GM12878 (cell line): ENCODE measurements at regions not wholly inside any gene's neighbourhood (a gene's known extent, or its start where the extent isn't known, plus 50 kb on each side); places are given as distances from the start of the nearest gene placed in this dataset.

ENCODE experiments used
- ATAC-seq: fragments of 200-7000 bp; cut with Tn5 transposase; 3 replicates; pipeline ENCODE4 v1.9.1; 2020; ENCODE audit warnings: mild to moderate bottlenecking, moderate library complexity
- BruUV-seq: library from RNA; stranded (reverse); fragments of 400-500 nt; replicated peaks from 2 replicates; lab custom pipeline; 2021; lab: Mats Ljungman, UMichigan
- CTCF ChIA-PET: fragments of 300-600 bp; sonication (Branson Sonifier 250); formaldehyde crosslinking; extraction: SDS; loops from one replicate; lab custom pipeline; 2021; ENCODE audit warnings: inconsistent platforms; lab: Yijun Ruan, JAX
- POLR2A ChIA-PET: fragments of 350-600 bp; formaldehyde crosslinking; extraction: SDS; loops from one replicate; lab custom pipeline; 2021; ENCODE audit warnings: inconsistent platforms; lab: Charles Lee
- RAD21 ChIA-PET: fragments of 300-600 bp; sonication (Branson Sonifier 250); formaldehyde crosslinking; loops from one replicate; lab custom pipeline; 2023; ENCODE audit warnings: antibody characterized with exemption; ENCODE audit not compliant: unreplicated experiment; lab: Charles Lee
- SMC1A ChIA-PET: fragments of 300-600 bp; sonication (Branson Sonifier 250); formaldehyde crosslinking; loops from one replicate; lab custom pipeline; 2023; ENCODE audit not compliant: unreplicated experiment, uncharacterized antibody; lab: Charles Lee
- DNase-seq: peaks from one replicate; pipeline ENCODE4 v3.0.0-alpha.2; 2011; ENCODE audit warnings: low read depth, low spot score
- FAIRE-seq: peaks from 3 replicates; lab custom pipeline; 2011; peaks lifted over from hg19 to GRCh38; lab: Jason Lieb, UNC
- H2AFZ ChIP-seq: 2 replicates; pipeline ENCODE4 v1.6.0; 2011; ENCODE audit warnings: low read depth, low read length, control low read depth; ENCODE audit not compliant: control insufficient read depth
- H3K27ac ChIP-seq: 2 replicates; pipeline ENCODE4 v1.5.1; 2011; ENCODE audit warnings: control low read depth; ENCODE audit not compliant: control insufficient read depth, insufficient read depth
- H3K27me3 ChIP-seq, 2 experiments: replicated peaks in 1 of 2; 2 replicates each; pipeline versions ENCODE4 v1.6.0 to v1.6.1; 2011; ENCODE audit warnings: low read length in 1 of 2; ENCODE audit not compliant: control insufficient read depth in 2 of 2, insufficient read depth in 2 of 2
- H3K36me3 ChIP-seq, 2 experiments: 2 replicates each; pipeline ENCODE4 v1.5.1; 2011; ENCODE audit warnings: low read length in 1 of 2; ENCODE audit not compliant: control insufficient read depth in 2 of 2, insufficient read depth in 2 of 2
- H3K4me1 ChIP-seq: 2 replicates; pipeline ENCODE4 v1.6.1; 2011; ENCODE audit warnings: mild to moderate bottlenecking, low read length, moderate library complexity, mixed read lengths; ENCODE audit not compliant: control insufficient read depth, insufficient read depth
- H3K4me2 ChIP-seq: 2 replicates; pipeline ENCODE4 v1.6.0; 2011; ENCODE audit warnings: control low read depth; ENCODE audit not compliant: control insufficient read depth, insufficient read depth
- H3K4me3 ChIP-seq: fragments of 200-600 bp; sonication (generic); 2 replicates; pipeline ENCODE4 v1.5.1; 2016
- H3K79me2 ChIP-seq: 2 replicates; pipeline ENCODE4 v1.6.0; 2011; ENCODE audit warnings: low read length; ENCODE audit not compliant: control insufficient read depth, insufficient read depth
- H3K9ac ChIP-seq: 2 replicates; pipeline ENCODE4 v1.8.0; 2011; ENCODE audit warnings: low read length, control low read depth, mixed read lengths; ENCODE audit not compliant: control insufficient read depth, insufficient read depth
- H3K9me3 ChIP-seq: replicated peaks from 3 replicates; pipeline ENCODE4 v1.5.1; 2011; ENCODE audit warnings: mild to moderate bottlenecking, low read length; ENCODE audit not compliant: control insufficient read depth, insufficient read depth
- H4K20me1 ChIP-seq: 2 replicates; pipeline ENCODE4 v1.6.0; 2011; ENCODE audit not compliant: control insufficient read depth, insufficient read depth
- BCL11A ChIP-seq: IDR thresholded peaks from 2 replicates; pipeline ENCODE4 v1.6.1; 2011; ENCODE audit warnings: low read depth, low read length
- BCL3 ChIP-seq: IDR thresholded peaks from 2 replicates; pipeline ENCODE4 v1.6.1; 2011; ENCODE audit warnings: borderline replicate concordance, low read depth, mild to moderate bottlenecking, moderate library complexity, low read length; ENCODE audit not compliant: insufficient read depth, poor library complexity, severe bottlenecking
- CBFB ChIP-seq: IDR thresholded peaks from 2 replicates; pipeline ENCODE4 v1.6.1; 2016; ENCODE audit warnings: antibody characterized with exemption, low read depth
- CHD4 ChIP-seq: fragments of 200-600 bp; sonication (generic); IDR thresholded peaks from 2 replicates; pipeline ENCODE4 v1.6.1; 2016; ENCODE audit warnings: mild to moderate bottlenecking
- CREB1 ChIP-seq: IDR thresholded peaks from 2 replicates; pipeline ENCODE4 v1.6.1; 2012; ENCODE audit warnings: low read depth, mild to moderate bottlenecking, inconsistent platforms
- FOXK2 ChIP-seq: fragments of 450-650 bp; IDR thresholded peaks from 2 replicates; pipeline ENCODE4 v1.6.1; 2017; ENCODE audit warnings: mild to moderate bottlenecking, moderate library complexity
- PAX8 ChIP-seq: fragments of 450-650 bp; IDR thresholded peaks from 2 replicates; pipeline ENCODE4 v1.6.1; 2017; ENCODE audit warnings: mild to moderate bottlenecking, moderate library complexity
- POU2F2 ChIP-seq: IDR thresholded peaks from 3 replicates; pipeline ENCODE4 v1.6.1; 2011; ENCODE audit warnings: low read depth, mild to moderate bottlenecking, low read length, borderline replicate concordance
- RELA ChIP-seq: fragments of 450-650 bp; IDR thresholded peaks from 2 replicates; pipeline ENCODE4 v1.8.0; 2014; ENCODE audit warnings: borderline replicate concordance; ENCODE audit not compliant: partially characterized antibody
- ZNF24 ChIP-seq: fragments of 450-650 bp; IDR thresholded peaks from 2 replicates; pipeline ENCODE4 v1.6.1; 2017; ENCODE audit warnings: antibody characterized with exemption, mild to moderate bottlenecking
- WGBS: methylation state at CpG from one replicate; pipeline ENCODE4 v1.1.6; 2016; ENCODE audit warnings: low lambda C conversion rate; ENCODE audit not compliant: insufficient replicate concordance, insufficient coverage; ENCODE audit errors: missing lambda C conversion rate; 5-methylcytosine and 5-hydroxymethylcytosine counted together
- in situ Hi-C: fragments of 300-500 bp; cut with MboI; formaldehyde crosslinking; loops from 9 replicates; pipeline ENCODE4 v1.14.3; 2018; ENCODE audit warnings: mixed read lengths
- intact Hi-C: fragments of 100-400 bp; cut with micrococcal nuclease; formaldehyde crosslinking; loops from one replicate; pipeline ENCODE4 v1.14.2; 2022; ENCODE audit not compliant: unreplicated experiment
- TF ChIP-seq, protein P1 (sequence below): fragments of 450-650 bp; IDR thresholded peaks from 2 replicates; pipeline ENCODE4 v1.6.1; 2017; ENCODE audit warnings: mild to moderate bottlenecking
- TF ChIP-seq, protein P2 (sequence below): fragments of 450-650 bp; formaldehyde crosslinking; IDR thresholded peaks from 2 replicates; pipeline ENCODE4 v1.5.0; 2022; ENCODE audit warnings: mild to moderate bottlenecking, missing genetic modification characterization

DNA sequence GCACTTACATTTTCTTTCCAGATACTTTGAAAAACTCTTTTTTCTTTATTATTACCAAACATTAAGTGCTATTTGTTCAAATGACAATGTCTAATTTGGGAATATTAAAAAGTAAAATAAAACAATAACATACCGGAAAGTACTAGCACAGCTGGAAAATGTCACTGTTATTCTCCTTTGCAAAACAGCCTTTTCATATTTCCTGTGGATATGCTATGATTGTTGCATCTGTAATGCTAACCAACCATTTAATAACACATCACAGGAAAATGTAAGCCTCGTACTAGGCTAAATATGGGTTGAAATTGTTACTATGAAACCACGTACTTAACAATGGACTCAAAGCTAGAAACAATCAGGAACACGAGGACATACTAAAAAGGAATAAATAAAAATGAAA lies 298.1 kb downstream of the CBLN2 start (continued):
- TF ChIP-seq, protein P1, sequence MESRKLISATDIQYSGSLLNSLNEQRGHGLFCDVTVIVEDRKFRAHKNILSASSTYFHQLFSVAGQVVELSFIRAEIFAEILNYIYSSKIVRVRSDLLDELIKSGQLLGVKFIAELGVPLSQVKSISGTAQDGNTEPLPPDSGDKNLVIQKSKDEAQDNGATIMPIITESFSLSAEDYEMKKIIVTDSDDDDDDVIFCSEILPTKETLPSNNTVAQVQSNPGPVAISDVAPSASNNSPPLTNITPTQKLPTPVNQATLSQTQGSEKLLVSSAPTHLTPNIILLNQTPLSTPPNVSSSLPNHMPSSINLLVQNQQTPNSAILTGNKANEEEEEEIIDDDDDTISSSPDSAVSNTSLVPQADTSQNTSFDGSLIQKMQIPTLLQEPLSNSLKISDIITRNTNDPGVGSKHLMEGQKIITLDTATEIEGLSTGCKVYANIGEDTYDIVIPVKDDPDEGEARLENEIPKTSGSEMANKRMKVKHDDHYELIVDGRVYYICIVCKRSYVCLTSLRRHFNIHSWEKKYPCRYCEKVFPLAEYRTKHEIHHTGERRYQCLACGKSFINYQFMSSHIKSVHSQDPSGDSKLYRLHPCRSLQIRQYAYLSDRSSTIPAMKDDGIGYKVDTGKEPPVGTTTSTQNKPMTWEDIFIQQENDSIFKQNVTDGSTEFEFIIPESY: no peak

- DNase-seq (no peak), FAIRE-seq (no peak), ATAC-seq (no peak)
- H3K4me1 ChIP-seq: no peaks in the 10 kb centered on the region
- BruUV-seq: no TSS peak
- in situ Hi-C loops: no loop called here
- ChIA-PET CTCF (no interaction called here), POLR2A (no interaction called here), RAD21 (interaction anchor here (1.2 kb wide), 1 partner anchor 233 kb away, joined by 3 read pairs; no protein-coding TSS in a partner anchor), SMC1A (no interaction called here)
- 49% methylated on average over 2 of the region's 2 CpGs for WGBS
- H3K9me3 ChIP-seq: no peaks in the 10 kb centered on the region; the same call in 2 of the 3 replicates
- H3K4me2 ChIP-seq: no peak overlapping the region
- H4K20me1 ChIP-seq: no peaks in the 10 kb centered on the region
- H3K9ac ChIP-seq: no peak overlapping the region
- H3K36me3 ChIP-seq: no peaks in the 10 kb centered on the region
- H2AFZ ChIP-seq: no peak overlapping the region
- intact Hi-C loops: no loop called here
- H3K27me3 ChIP-seq: no peaks in the 10 kb centered on the region
- H3K79me2 ChIP-seq: no peaks in the 10 kb centered on the region
- H3K27ac ChIP-seq: no peak overlapping the region
- no peak for TF ChIP-seq CREB1
- TF ChIP-seq POU2F2: no peak
- no peak for TF ChIP-seq BCL11A
- TF ChIP-seq FOXK2: no peak
- no peak for TF ChIP-seq BCL3
- TF ChIP-seq ZNF24: no peak
- TF ChIP-seq, protein P2, sequence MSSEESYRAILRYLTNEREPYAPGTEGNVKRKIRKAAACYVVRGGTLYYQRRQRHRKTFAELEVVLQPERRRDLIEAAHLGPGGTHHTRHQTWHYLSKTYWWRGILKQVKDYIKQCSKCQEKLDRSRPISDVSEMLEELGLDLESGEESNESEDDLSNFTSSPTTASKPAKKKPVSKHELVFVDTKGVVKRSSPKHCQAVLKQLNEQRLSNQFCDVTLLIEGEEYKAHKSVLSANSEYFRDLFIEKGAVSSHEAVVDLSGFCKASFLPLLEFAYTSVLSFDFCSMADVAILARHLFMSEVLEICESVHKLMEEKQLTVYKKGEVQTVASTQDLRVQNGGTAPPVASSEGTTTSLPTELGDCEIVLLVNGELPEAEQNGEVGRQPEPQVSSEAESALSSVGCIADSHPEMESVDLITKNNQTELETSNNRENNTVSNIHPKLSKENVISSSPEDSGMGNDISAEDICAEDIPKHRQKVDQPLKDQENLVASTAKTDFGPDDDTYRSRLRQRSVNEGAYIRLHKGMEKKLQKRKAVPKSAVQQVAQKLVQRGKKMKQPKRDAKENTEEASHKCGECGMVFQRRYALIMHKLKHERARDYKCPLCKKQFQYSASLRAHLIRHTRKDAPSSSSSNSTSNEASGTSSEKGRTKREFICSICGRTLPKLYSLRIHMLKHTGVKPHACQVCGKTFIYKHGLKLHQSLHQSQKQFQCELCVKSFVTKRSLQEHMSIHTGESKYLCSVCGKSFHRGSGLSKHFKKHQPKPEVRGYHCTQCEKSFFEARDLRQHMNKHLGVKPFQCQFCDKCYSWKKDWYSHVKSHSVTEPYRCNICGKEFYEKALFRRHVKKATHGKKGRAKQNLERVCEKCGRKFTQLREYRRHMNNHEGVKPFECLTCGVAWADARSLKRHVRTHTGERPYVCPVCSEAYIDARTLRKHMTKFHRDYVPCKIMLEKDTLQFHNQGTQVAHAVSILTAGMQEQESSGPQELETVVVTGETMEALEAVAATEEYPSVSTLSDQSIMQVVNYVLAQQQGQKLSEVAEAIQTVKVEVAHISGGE (CRISPR knock-in tag): no peak
- TF ChIP-seq PAX8: no peak
- TF ChIP-seq CHD4: no peak
- TF ChIP-seq CBFB: no peak
- no peak for TF ChIP-seq RELA
- TF ChIP-seq, all 136 proteins: peak for 0
- H3K4me3 ChIP-seq: no peak overlapping the region
Measured at GRCh38 chr18:72235422-72235821, 308.7 kb downstream of the CBLN2 start.
